Lower leg skin (tissue), 4 donors: ENCODE measurements at regions not wholly inside any gene's neighbourhood (a gene's known extent, or its start where the extent isn't known, plus 50 kb on each side); places are given as distances from the start of the nearest gene placed in this dataset.

Source experiments
- DNase-seq, 2 donors: peaks; one replicate each; pipeline ENCODE4 v3.0.0-alpha.2; 2019; ENCODE audit warnings: low spot score in 2 of 2
- H3K4me3 ChIP-seq: fragments of 200-600 bp; sonication (generic); 2 replicates; pipeline ENCODE4 v1.5.1; 2017; ENCODE audit warnings: mild to moderate bottlenecking, low read depth; ENCODE audit not compliant: poor library complexity, severe bottlenecking
- CTCF ChIP-seq, 3 donors: fragments of 450-650 bp; IDR thresholded peaks; one replicate each; pipeline ENCODE4 v1.5.1; 2016; ENCODE audit warnings: antibody characterized with exemption in 3 of 3, mild to moderate bottlenecking in 3 of 3, moderate library complexity in 2 of 3
- POLR2A ChIP-seq, 2 donors: fragments of 450-650 bp; IDR thresholded peaks; one replicate each; pipeline ENCODE4 v1.6.1; 2016 to 2017; ENCODE audit warnings: antibody characterized with exemption in 2 of 2, mild to moderate bottlenecking in 1 of 2, moderate library complexity in 1 of 2
- WGBS, 2 donors: methylation state at CpG; one replicate each; pipeline ENCODE4 v1.1.5; 2018; 5-methylcytosine and 5-hydroxymethylcytosine counted together
- intact Hi-C: fragments of 100-400 bp; cut with DNase I; formaldehyde crosslinking; loops from one replicate; pipeline ENCODE4 v1.15.0; 2023; ENCODE audit warnings: low total_unique reads

- TF ChIP-seq CTCF (IDR thresholded peaks at IDR 0.05): no peak
- no peak for TF ChIP-seq POLR2A (IDR thresholded peaks at IDR 0.05)
- no peak for DNase-seq
- WGBS, 2 donors: 81 to 86% methylated on average over 1 of the region's 1 CpG
- intact Hi-C loops: loop anchor here (10.0 kb wide), 2 partner anchors 464 to 1216 kb away; no protein-coding TSS in a partner anchor
- no peak overlapping the region for H3K4me3 ChIP-seq
Measured at GRCh38 chr1:29708381-29708780, 472.1 kb downstream of the PTPRU start.

- WGBS, 2 donors: 87 to 94% methylated on average over 9 of the region's 9 CpGs
- H3K4me3 ChIP-seq: no peak overlapping the region
- intact Hi-C loops: loop anchor here (10.0 kb wide), 2 partner anchors 463 to 1217 kb away; no protein-coding TSS in a partner anchor
- TF ChIP-seq CTCF (IDR thresholded peaks at IDR 0.05) (no peak), POLR2A (IDR thresholded peaks at IDR 0.05) (no peak)
- no peak for DNase-seq
Measured at GRCh38 chr1:29707796-29708195, 471.5 kb downstream of the PTPRU start.

GRCh38 chr1:29706936-29707335 lies 470.6 kb downstream of the PTPRU start:
- DNase-seq: no peak
- WGBS, 2 donors: 2% methylated on average over 14 to 28 of the region's 28 CpGs
- no peak for TF ChIP-seq CTCF (IDR thresholded peaks at IDR 0.05)
- no peak for TF ChIP-seq POLR2A (IDR thresholded peaks at IDR 0.05)
- intact Hi-C loops: loop anchor here (10.0 kb wide), 2 partner anchors 462 to 1218 kb away; no protein-coding TSS in a partner anchor
- H3K4me3 ChIP-seq: no peak overlapping the region

- 64 to 65% methylated on average over 2 of the region's 2 CpGs for WGBS, 2 donors
- DNase-seq: no peak
- no peak for TF ChIP-seq CTCF (IDR thresholded peaks at IDR 0.05)
- no peak for TF ChIP-seq POLR2A (IDR thresholded peaks at IDR 0.05)
- H3K4me3 ChIP-seq: no peak overlapping the region
- intact Hi-C loops: loop anchor here (10.0 kb wide), 2 partner anchors 460 to 1220 kb away; no protein-coding TSS in a partner anchor
Measured at GRCh38 chr1:29704430-29704829, 468.1 kb downstream of the PTPRU start.

GRCh38 chr1:29703596-29704370 lies 467.5 kb downstream of the PTPRU start:
- H3K4me3 ChIP-seq: no peak overlapping the region
- intact Hi-C loops: loop anchor here (10.0 kb wide), 2 partner anchors 459 to 1221 kb away; no protein-coding TSS in a partner anchor
- 18 to 32% methylated on average over 8 of the region's 8 CpGs for WGBS, 2 donors
- no peak for TF ChIP-seq POLR2A (IDR thresholded peaks at IDR 0.05)
- TF ChIP-seq CTCF (IDR thresholded peaks at IDR 0.05): no peak
- DNase-seq: no peak
